HG02852 (cell line): ENCODE measurements at regions not wholly inside any gene's neighbourhood (a gene's known extent, or its start where the extent isn't known, plus 50 kb on each side); places are given as distances from the start of the nearest gene placed in this dataset.

Experiments
- ATAC-seq: cut with Tn5 transposase; IDR thresholded peaks from one replicate; pipeline ENCODE4 v1.9.1; 2021; ENCODE audit warnings: mild to moderate bottlenecking, moderate library complexity; ENCODE audit not compliant: unreplicated experiment

- no peak for ATAC-seq
Measured at GRCh38 chr12:43100231-43100630, 451.8 kb downstream of the ADAMTS20 start.

DNA sequence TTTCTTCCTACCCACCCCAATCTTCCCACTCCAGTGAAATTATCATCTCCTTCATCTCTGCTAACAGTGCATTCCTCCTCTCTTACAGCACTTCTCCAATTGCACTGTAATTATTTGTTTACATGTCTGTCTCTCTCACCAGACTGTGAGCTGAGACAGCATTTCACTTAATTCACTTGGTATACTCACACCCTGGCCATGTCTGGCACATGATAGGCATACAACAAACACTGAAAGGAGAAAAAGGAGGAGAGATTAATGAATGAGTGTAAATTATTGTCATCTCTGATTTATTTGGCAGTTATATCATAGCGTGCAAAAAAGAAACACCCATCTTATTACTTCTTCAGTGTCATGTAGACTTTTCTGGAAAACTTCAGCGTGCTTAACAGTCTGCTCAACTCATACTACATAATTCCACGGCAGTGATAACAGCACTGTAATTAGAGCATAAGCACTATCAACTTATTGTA, 452.3 kb downstream of the ADAMTS20 start:
- no peak for ATAC-seq

GRCh38 chr12:43098766-43099550, 453.0 kb downstream of the ADAMTS20 start:
- no peak for ATAC-seq

DNA sequence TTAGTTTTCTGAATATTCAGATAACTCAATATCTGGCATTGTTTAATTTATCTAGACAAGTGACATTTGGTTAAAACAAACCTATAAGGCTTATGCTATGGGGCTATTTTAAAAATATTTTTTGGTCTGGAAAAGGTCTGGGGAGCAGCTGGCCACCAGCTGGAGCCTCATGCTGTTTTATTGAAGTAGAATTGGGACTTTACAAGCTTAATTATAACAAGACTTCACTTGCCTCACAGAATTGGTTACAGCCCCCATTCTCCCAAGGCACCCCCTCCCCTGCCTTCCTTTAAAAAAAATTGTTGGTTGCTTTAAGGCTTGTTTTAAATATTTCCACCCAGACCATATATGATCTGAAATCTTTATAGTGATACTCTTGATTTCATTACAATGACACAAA, 453.9 kb downstream of the ADAMTS20 start:
- ATAC-seq: no peak

DNA sequence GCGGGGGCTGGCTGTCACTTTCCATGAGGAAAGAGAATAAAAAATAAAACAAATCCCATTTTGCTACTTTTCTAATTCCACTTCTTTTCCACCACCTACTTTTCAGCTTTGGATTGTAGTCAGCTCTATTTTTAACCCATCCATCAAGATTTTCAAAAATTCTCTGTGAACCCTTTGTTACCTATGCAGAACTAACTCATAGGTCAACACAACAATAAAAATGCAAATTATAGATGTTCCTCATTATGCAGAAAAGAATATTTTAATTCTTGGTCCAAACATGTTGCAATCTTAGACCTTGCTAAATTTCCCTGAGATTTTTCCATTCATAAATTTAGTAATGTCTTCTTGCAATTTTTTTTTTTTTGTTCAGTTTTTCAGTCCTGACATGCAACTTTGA, 454.5 kb downstream of the ADAMTS20 start:
- no peak for ATAC-seq

DNA sequence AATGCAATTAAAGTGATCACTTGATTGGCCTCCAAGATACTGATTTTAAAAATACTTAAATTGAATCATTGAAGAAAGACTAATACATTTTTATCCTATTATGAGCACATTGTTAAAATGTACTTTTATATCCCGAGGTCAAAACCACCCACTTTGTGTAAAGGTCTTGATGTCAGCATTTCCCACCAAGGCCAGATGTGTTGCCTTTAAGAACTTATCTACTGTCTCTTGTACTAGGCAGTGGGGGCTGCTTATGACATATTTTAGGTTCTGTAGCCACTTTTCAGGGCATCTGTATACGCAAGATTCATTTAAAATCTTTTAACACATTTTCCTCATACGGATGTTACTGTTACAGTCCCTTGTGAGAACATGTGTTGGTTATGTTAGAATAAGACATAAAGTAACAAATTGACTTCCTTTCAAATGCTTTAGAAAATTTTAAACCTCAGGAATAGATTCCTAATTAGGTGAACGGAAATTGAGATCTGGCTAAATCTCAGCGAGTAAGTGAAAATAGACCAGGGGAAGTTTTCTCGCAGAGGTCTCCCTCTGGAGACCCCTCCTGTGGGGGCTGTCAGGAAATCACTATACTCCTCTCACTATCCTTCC, 456.2 kb downstream of the ADAMTS20 start:
- no peak for ATAC-seq

GRCh38 chr12:43094886-43095575, 457.0 kb downstream of the ADAMTS20 start:
- no peak for ATAC-seq

GRCh38 chr12:43090981-43091380, 461.0 kb downstream of the ADAMTS20 start:
- ATAC-seq: no peak

GRCh38 chr12:43087195-43088091, 464.6 kb downstream of the ADAMTS20 start:
- ATAC-seq: no peak

- no peak for ATAC-seq
Measured at GRCh38 chr12:43079476-43079875, 472.5 kb downstream of the ADAMTS20 start.

GRCh38 chr12:43078976-43079375, 473.0 kb downstream of the ADAMTS20 start:
- no peak for ATAC-seq

GRCh38 chr12:43072431-43072830, 479.6 kb downstream of the ADAMTS20 start:
- ATAC-seq: no peak

DNA sequence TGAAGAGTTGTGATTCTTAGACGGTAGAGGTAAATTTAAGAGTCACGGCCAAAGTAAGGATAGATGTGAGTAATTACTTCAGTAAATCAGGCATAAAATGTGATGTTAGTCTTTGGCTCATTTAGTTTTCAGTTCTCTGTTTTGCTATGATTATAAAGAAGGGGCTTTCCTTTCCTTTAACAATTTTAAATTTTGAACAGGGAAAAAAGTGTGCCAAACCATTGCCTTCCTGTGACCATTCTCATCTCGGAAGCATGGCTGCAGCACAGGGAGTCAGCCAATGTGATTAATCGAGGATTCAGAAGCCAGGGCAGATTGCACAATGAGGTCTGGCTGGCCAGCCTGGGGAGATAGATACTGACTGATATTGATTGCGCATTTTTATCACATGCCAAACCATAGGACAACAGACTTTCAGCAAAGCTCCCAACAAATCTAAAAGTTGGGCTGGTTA, 480.2 kb upstream of the PRICKLE1 start:
- ATAC-seq: no peak

DNA sequence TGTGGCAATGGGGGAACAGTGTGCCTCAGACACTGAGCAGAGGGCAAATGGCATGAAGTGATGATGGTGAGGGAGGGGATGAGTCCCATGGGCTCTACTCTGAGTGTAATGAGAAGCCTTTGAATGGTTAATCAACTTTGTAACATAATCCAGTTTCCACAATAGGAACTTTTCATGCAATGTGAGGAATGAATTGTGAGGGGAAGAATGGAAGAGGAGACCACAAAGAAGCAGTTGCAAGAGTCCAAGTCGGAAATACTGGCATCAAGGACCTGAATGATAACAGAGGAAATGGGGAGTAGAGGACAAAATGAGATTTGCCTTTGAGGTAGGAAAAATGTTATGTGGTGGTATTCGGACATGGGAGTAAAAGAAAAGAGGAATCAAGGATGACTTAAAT, 476.9 kb upstream of the PRICKLE1 start:
- no peak for ATAC-seq

GRCh38 chr12:43063650-43064049, 474.1 kb upstream of the PRICKLE1 start:
- no peak for ATAC-seq

GRCh38 chr12:43062201-43062895, 472.8 kb upstream of the PRICKLE1 start:
- ATAC-seq: no peak

GRCh38 chr12:43060742-43061141, 471.2 kb upstream of the PRICKLE1 start:
- no peak for ATAC-seq

GRCh38 chr12:43058616-43059015, 469.1 kb upstream of the PRICKLE1 start:
- no peak for ATAC-seq

- ATAC-seq: no peak
Measured at GRCh38 chr12:43057566-43057965, 468.0 kb upstream of the PRICKLE1 start.

DNA sequence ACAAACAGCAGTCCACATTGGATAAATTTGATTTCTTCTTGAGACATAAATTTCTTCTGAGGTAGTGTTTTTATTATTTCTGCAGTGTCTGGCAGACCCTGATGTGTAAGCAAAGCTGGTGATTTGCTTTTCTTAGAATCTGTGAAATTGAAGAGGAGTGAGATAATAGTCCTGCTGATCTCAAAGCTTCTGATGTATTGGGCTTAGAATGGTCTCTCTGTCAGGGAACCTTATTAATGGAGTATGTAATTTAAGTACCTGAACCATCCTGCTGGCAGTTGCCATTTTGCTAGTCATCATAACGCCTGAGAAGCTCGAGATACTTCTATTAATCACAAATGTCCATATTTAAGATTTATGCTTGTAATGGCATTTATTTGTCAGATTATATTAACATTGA, 464.5 kb upstream of the PRICKLE1 start:
- no peak for ATAC-seq
